ENCODE measurements at regions not wholly inside any gene's neighbourhood (a gene's known extent, or its start where the extent isn't known, plus 50 kb on each side); places are given as distances from the start of the nearest gene placed in this dataset.

DNA sequence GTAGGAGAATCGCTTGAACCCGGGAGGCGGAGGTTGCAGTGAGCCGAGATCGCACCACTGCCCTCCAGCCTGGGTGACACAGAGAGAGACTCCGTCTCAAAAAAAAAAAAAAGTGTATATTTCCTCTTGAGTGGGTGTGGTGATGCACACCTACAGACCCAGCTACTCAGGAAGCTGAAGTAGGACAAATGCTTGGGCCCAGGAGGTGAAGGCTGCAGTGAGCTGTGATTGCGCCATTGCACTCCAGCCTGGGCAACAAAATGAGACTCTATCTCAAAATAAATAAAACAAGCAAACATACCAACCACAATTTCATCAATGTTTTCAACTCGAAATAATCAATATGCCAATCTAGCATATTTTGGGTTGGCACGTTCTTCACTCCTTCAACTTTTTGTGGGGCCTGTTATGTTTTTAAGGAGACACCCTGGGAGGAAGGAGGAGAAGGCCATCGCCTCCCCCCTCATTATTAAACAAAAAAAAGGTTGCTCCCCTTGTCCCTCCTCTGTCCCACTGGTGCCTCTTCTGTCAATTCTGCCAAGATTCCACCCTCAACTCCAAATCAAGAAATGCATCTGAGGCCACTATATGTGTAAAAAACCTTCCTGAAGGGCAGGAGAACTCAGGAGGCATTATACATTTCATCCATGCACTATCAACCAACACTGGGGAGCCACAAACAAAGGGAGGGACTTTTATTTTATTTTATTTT, 52.4 kb upstream of the ATF7IP2 start:
- H3K4me1 ChIP-seq: peaks cover 0 to 3% (median 0%) of the 10 kb centered on the region in 4 donors
- no peak overlapping the region for H3K4me3 ChIP-seq
- TF ChIP-seq POLR2AphosphoS5 (IDR thresholded peaks at IDR 0.05) (no peak), POLR2A (IDR thresholded peaks at IDR 0.05) (no peak), EP300 (IDR thresholded peaks at IDR 0.05) (no peak)
- TF ChIP-seq, protein P1, sequence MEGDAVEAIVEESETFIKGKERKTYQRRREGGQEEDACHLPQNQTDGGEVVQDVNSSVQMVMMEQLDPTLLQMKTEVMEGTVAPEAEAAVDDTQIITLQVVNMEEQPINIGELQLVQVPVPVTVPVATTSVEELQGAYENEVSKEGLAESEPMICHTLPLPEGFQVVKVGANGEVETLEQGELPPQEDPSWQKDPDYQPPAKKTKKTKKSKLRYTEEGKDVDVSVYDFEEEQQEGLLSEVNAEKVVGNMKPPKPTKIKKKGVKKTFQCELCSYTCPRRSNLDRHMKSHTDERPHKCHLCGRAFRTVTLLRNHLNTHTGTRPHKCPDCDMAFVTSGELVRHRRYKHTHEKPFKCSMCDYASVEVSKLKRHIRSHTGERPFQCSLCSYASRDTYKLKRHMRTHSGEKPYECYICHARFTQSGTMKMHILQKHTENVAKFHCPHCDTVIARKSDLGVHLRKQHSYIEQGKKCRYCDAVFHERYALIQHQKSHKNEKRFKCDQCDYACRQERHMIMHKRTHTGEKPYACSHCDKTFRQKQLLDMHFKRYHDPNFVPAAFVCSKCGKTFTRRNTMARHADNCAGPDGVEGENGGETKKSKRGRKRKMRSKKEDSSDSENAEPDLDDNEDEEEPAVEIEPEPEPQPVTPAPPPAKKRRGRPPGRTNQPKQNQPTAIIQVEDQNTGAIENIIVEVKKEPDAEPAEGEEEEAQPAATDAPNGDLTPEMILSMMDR (IDR thresholded peaks at IDR 0.05): no peak
- intact Hi-C loops (cut with DNase I; ENCODE audit: low total_unique reads): no loop called here
- H3K36me3 ChIP-seq: no peaks in the 10 kb centered on the region
- no peaks in the 10 kb centered on the region for H3K27me3 ChIP-seq
- no peaks in the 10 kb centered on the region for H3K9me3 ChIP-seq
- 75 to 94% (median 88%) methylated on average over 10 of the region's 10 CpGs for WGBS, 5 donors
- no peak for DNase-seq
- no peak overlapping the region for H3K27ac ChIP-seq

DNA sequence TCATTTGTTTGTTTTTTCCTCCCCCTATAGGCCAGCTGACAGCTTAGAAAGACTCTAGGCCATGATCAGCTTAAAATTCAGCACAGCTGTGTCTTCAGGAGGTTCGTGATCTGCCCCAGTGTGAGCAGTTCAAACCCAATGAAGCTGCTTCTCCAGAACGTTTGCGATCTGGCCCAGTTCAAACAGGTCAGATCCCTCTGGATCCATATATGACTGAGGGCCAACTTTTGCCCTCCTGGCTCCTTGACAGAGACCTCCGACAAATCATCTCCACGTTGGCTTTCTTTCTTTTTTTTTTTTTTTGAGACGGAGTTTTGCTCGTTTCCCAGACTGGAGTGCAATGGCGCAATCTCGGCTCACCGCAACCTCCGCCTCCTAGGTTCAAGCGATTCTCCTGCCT, 50.2 kb upstream of the ATF7IP2 start:
- H3K27ac ChIP-seq: no peak overlapping the region
- TF ChIP-seq EP300 (IDR thresholded peaks at IDR 0.05) (no peak), POLR2AphosphoS5 (IDR thresholded peaks at IDR 0.05) (no peak)
- intact Hi-C loops (cut with DNase I; ENCODE audit: low total_unique reads): no loop called here
- no peaks in the 10 kb centered on the region for H3K36me3 ChIP-seq
- DNase-seq: no peak
- H3K9me3 ChIP-seq: peaks cover 7 to 18% (median 16%) of the 10 kb centered on the region in 4 donors
- 76 to 89% (median 81%) methylated on average over 12 of the region's 12 CpGs for WGBS, 5 donors
- H3K4me3 ChIP-seq: no peak overlapping the region
- H3K4me1 ChIP-seq: peaks cover 0 to 3% (median 0%) of the 10 kb centered on the region in 4 donors
- no peaks in the 10 kb centered on the region for H3K27me3 ChIP-seq

Data from stomach (tissue), 8 donors.